ENCODE measurements at regions not wholly inside any gene's neighbourhood (a gene's known extent, or its start where the extent isn't known, plus 50 kb on each side); places are given as distances from the start of the nearest gene placed in this dataset.
"Not testable (repeated sequence)": the region's sequence is repeated elsewhere in the genome, so short reads cannot be mapped to it uniquely, and the experiment has no call there.

DNA sequence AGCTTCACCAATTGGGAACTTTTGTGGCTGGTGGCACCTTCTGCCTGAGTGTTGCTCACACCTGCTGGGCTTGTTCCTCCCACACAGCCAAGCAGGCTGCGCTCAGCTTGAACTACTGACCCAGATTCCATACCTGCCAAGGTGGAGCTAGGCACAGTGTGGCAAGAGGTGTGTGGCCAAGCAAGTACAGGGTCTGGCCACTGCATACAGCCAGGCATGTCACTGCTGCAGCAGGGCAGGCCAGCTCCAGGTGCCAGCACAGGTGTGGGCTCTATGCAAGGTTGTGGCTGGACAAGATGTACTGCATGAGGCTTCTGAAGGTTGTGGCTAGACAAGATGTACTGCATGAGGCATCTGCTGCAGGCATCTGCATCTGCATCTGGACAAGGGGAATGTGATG, 1254.8 kb downstream of the AMY1C start:
- DNase-seq: no peak

DNA sequence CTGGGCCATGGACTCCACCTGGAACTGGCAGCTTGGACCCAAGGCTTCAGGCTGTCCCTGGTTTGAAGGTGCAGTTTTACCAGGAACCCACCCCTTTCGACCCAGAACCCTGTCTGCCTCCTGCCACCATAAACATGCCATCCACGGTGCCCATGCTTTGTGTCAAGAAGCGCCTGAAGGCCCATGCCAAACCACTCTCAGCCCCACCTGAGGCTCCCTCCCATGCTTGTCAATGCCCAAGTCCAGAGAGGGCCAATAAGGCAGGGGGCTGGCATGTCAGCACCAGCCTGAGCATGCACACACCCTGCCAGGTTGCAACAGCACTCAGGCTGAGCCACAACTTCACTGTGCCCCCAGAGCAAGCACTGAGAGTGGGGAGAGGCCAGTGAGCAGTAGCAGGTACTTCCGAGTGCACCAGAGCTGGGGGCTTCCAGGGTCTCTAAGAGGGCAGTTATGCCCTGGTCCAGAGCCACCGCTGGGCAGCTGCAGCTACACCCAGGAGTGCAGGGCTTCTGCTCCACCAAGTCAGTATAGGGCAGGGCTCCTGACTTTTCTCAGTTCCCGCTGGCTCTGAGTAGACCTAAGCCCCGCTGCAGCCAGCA, 1256.0 kb downstream of the AMY1C start:
- no peak for DNase-seq

DNA sequence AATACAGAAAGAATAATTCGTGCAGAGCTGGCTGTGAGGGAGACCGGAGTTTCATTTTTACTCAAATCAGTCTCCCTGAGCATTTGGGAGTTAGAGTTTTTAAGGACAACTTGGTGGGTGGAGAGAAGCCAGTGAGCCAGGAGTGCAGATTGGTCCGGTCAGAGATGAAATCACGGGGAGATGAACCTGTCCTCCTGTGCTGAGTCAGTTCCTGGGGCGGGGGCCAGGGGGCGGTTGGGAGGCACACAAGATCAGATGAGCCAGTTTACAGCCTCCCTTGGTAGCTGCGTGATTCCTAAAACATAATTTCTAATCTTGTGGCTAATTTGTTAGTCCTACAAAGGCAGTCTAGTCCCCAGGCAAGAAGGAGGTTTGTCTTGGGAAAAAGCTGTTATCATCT, 1267.9 kb downstream of the AMY1C start:
- DNase-seq: no peak

DNA sequence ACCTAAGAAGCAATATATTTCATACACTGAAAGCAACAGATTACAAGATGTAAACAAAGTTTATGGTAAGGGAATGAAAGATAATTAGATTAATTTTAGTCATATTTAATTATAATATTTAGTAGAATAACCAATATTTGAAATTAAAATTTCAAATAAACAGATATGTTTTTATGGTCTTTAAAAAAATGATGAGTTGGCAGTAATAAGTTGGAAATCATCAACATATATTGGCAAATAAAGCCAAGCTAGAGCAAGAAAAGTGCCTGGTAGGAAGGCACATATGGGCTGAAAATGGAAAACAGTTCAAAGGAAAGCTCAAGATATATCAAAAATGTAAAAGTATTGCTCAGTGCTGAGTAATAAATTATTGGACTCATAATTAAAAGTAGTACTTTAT, 1274.0 kb downstream of the AMY1C start:
- DNase-seq: no peak

DNA sequence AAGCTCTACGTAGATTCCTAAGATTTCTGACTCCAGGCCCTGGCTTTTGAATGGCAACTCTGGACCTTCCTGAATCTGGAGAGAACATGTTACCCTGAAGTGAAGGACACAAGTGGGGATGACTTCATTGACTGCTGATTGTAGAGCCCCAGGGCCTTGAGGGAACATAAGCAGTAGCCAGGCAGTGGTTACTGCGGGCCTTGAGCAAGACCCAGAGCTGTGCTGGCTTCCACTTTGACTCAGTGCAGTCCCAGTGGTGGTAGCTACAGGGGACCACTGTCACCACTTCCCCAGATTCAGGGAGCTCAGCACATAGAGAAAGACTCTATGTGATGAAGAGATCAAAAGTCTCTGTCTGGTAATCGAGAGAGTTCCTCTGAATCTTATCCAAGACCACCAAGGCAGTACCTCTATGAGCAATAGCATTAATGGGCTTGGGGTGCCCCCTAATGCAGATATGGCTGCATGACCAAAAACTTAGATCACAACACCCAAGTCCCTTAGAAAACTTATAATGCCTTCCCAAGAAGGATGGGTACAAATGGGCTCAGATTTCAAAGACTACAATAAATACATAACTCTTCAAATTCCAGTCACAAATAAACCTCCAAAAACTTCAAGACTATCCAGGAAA, 1278.3 kb downstream of the AMY1C start:
- DNase-seq: no peak

DNA sequence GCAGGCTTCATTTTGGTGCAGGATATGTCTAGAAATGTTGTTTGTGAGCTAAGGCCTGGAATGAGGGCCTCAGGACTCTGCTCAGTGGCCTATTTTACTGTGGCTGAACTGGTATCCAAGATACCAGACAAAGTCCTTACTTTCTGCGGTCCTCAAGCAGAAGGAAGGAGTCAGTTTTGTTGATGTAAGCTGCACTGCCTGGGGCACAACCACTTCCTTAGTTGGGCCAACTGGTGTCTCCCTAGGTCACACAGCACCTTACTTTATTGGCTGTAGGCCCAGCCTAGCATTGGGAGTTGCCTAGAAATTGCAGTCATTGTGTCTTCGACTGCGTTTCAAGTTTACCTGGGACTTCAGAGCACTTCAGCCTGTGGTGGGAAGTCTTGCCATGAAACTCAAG, 1322.7 kb downstream of the AMY1C start:
- DNase-seq: no peak

DNA sequence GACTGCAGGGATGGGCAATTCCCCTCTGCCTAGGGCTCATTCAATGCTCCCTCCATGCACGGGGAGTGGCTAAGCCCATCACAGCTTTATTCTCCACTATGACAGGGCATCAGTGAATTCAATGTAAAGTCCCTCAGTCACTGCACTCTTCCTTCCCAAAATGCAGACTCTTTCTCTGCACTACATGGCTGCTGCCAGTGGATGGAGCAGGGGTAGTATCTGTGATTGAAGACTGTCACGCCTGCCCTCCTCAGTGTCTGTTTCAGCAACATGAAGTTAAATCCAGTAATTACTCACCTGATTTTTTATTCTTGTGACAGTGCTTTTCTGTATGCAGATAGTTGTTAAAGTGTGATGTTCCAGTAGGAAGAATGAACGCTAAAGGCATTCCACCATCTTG, 1323.2 kb downstream of the AMY1C start:
- DNase-seq: no peak

DNA sequence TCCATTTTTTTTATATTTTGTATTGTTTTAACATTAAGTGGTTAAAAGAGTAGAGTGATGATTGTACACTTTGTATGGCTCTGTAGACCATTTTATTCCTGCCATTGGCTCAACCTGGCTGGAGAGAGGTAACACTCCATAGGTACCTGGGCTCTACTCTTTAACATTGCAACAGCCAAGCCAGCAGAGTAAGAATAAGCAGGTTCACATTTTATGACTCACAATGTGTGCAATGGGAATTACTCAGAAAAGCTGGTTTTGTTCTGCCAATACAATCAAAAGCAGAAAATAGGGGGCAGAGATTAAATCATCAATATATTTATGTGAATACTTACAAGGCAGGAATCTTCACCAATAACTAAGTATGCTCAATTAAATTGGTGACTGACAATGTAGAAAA, 1324.0 kb downstream of the AMY1C start:
- DNase-seq: no peak

DNA sequence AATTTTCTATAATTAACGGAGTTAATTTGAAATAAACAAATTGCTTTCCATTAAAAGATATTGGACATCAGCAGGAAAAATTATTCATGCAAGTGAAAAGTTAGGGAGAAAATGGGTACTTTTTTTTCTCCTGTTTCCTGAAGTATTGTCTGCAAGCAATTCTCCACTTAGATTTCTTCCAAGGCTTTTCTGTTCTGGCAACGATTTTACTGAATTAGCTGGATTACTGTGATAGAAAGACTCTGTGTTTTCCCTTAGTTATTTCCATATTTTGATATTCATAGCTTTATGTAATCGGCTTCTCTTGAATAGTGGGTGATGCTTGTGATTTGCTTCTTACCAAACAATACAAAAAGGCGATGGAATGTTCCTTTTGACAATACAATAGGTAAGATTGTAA, 1333.9 kb downstream of the AMY1C start:
- DNase-seq: no peak

DNA sequence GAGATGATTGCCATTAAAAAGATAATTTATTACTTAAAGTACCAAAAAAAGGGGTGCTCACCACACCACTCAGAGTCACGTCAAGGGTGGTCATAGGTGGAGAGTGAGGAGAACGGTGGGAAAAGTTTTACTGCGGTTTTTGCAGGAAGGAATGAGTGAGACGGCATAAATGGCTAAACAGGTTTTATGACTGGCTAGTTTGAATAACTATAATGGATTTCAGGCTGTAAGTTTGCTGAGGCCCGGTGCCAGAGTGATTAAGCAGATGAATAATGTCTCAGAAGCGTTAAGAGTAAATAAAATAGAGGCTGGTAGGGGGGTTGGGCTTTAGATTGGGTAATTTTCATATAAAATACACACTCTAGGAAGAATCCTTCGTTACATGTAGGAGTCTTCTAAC, 1337.8 kb downstream of the AMY1C start:
- no peak for DNase-seq

DNA sequence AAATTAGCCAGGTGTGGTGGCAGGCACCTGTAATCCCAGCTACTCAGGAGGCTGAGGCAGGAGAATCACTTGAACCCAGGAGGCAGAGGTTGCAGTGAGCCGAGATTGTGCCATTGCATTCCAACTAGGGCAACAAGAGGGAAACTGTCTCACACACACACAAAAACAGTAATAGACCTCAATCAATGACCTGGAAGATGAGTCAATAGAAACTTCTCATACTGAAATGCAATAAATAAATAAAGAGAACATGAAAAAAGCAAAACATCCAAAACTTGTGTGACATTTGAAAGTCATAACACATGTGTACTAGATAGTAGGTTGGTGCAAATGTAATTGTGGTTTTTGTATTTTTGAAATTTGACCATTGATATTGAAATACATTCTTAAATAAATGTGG, 1338.5 kb downstream of the AMY1C start:
- no peak for DNase-seq

DNA sequence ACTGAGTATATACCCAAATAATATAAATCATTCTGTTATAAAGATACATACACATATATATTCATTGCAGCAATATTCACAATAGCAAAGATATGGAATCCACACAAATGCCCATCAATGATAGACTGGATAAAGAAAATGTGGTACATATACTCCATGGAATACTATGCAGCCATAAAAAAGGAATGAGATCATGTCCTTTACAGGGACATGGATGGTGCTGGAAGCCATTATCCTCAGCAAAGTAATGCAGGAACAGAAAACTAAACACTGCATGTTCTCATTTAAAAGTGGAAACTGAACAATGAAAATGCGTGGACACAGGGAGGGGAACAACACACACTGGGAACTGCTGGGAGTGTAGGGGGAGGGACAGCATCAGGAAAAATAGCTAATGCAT, 1344.2 kb downstream of the AMY1C start:
- DNase-seq: not testable (repeated sequence)

DNA sequence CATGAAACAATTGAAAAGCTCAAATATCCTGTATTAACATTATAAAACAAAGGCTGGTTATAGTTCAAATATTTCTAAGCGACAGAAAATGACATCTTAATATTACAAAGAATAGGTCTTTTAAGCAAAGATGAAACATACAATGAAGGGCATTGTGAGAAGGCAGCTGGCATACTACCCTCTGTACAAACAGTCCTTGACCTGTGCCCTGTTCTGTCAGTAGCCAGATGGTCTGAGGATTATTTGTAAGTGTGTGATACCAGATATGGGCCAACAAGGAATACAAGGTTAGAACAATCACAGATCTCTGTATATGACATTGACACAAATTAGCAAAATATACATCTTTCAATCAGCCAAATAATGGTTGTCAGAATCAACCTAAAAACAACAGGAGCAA, 1350.4 kb downstream of the AMY1C start:
- no peak for DNase-seq

DNA sequence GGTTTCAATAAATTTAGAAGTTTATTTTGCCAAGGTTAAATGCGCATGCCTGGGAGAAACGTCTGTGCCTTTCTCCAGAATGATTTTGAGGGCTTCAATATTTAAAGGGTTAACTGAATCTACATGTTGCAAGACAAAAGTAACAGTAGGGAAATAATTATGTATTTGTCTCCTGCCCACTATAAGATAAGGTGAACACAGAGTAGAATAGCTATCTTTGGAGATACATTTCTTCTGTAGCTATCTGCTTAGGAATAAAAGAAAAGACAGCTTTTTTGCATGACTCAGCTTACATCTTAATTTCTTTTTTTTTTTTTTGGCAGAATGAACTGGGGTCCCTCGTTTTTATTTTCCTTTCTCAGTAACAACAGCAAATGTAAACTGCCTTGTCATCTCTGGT, 1351.6 kb downstream of the AMY1C start:
- DNase-seq: no peak

DNA sequence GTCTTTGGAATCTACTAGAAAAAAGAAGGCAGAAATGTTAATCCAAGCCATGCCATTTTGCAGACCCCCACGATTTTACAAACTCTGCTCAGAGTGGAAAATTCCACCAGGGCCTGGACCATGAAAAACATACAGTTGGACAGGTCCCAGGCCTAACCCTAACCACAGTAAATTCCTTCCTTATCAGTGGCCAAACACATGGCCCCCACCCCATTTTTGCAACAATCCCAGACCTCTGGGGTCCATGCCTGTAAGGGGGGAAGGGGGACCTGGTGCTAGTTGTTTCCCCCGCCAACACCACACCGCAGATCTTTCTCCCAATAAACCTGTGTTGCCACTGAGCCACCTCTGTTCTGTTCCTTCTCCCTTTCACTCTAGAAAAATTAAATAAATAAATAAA, 1352.7 kb downstream of the AMY1C start:
- no peak for DNase-seq

DNA sequence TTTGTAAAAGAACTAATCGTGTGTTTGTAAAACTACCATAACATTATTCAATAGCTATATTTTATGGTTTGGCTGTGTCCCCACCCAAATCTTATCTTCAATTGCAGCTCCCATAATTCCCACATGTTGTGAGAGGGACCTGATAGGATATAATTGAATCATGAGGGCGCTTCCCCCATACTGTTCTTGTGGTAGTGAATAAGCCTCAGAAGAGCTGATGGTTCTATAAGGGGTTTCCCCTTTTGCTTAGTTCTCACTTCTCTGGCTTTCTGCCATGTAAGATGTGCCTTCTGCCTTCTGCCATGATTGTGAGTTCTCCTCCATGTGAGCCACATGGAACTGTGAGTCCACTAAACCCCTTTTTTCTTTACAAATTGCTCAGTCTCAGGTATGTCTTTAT, 1372.3 kb downstream of the AMY1C start:
- DNase-seq: no peak

DNA sequence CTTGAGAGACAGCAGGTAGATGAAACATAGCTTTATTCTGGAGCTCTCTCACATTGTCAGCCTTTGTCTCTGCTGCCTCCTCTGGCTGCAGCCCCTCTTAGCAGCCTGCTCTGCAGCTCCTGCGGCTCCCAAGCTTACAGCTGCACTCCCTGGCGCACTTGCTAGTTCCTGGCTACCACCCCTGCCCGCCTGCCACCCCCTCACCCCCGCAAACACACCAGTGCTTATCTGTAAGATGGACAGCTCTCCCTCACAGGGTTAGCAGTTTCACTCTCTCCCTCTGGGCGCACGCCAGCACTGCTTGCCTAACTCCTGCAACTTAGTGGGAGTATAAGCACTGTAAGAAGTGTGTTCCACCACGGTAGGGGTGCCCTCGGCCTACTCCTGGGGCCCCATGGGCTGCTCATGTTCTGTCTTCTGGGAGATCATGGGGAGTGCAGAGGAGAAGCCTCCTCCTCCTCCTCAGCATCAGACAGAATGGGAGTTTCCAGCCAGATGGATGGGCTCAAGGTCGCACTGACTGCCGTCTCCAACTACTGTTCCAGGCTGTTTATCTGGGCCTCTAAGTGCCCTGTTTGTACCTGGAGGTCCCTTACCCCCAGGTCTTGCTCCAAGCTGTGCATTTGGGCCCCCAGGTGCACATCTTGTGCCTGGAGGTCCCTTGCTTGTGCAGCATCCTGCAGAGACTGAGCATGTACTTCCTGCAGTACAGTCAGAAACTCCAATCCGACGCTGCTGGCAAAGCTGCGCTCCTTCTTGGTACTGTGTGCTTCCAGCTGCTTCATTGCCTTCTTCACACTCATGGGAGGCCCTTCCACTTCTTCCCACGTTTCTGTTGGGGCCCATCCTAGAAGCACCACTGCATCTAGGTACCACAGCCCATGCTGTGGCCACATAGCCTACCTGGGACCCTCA, 1388.1 kb downstream of the AMY1C start:
- no peak for DNase-seq

DNA sequence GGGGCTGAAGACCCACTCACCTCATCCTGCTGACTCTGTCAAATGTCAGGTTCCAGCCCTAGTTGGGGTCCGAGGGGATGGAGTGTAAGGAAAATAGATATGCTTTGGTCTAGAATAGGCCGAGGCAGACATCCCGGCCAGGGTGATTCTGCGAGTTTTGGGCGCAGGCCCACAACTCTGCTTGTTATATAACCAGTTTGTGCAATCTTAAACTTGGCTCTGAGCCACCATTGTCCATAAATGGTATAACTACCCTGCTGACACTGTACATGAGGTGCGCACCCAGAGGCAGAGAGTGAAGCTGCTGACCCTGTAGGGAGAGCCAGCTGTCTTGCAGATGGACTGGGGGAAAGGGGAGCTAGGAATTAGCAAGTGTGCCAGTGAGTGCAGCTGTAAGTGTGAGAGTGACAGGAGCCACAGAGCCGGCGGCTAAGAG, 1388.8 kb downstream of the AMY1C start:
- no peak for DNase-seq

DNA sequence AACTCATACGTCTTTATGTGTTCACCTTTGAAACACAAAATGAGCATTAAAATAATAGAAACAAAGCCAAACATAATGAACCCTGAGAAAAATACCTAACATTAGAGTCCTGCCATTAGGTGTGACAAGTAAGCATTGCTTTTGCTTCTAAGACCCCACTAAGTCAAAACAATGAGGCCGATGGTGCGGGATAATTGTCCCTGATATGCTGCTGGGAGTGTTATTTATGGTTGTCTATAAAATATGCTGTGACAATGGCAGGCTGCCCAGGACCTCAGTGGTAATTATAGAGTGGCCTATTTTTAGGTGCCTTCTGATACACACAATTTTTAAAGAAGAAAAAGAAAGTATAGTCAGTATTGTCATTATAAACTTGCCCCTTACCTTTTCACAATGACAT, 1423.1 kb downstream of the AMY1C start:
- DNase-seq: no peak

DNA sequence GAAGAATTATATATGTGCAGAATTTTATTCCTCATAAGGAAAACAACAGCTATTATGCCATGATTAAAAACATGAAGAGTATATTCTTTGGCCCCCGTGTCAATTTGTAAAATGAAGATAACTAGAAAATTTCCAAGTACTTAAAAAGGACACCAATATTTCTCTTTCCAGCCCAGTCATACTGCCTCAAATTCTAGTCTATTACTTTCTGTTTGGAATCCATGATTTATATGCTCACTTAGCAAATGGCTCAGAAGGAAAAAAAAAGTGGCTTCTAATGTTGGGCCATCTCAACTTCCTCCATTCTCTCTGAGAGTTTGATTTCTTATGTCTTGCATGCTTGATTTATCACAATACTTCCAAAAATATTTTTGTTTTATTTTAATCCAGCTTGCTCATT, 1431.1 kb downstream of the AMY1C start:
- DNase-seq: no peak

DNA sequence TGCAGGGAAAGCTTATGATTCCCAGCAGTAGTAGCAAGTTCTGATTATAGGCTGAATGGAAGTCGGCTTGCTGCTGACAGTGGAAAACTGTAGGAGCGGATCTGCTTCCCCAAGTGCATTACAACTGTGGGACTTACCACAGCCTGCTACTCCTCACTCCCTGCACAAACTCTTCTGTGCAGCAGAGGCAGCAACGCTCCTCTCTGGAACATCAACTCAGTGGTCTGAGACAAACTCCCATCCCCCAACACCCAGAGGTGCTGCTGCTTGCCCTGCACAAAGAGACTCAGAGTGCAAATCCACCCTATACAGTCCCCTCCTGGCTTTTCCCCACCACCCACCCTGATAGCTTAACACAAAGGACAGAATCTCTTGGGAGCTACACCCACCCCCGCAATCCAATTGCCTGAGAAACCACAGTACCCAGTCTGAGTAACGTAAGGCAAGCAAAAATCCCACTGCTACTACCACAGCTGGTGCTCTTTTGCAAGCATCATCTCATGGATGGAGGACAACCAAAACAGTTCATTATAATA, 1455.2 kb downstream of the AMY1C start:
- DNase-seq: no peak

DNA sequence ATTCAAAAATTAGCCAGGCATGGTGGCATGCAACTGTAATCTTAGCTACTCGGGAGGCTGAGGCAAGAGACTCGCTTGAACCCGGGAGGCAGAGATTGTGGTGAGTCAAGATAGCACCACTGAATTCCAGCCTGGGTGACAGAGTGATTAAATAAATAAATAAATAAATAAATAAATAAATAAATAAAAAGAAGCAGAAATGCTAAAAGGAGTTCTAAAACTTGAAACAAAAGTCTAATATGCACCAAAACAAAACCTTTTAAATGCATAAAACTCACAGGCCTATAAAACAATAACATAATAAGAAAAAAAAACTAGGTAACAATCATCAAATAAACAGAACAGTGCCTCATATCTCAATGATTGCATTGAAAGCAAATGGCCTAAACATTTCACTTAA, 1458.9 kb downstream of the AMY1C start:
- no peak for DNase-seq

DNA sequence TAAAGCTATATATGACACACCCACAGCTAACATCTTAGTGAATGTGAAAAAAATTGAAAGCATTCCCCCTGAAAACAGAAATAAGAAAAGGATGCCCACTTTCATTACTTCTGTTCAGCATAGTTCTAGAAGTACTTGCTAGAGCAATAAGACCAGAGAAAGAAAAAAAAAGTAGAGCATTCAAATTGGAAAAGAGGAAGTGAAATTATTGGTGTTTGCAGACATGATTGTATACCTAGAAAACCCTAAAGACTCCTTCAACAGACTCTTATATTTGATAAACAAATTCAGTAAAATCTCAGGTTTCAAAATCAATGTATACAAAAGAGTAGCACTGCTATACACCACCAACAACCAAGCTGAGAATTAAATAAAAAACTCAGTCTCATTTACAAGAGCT, 1461.0 kb downstream of the AMY1C start:
- no peak for DNase-seq

DNA sequence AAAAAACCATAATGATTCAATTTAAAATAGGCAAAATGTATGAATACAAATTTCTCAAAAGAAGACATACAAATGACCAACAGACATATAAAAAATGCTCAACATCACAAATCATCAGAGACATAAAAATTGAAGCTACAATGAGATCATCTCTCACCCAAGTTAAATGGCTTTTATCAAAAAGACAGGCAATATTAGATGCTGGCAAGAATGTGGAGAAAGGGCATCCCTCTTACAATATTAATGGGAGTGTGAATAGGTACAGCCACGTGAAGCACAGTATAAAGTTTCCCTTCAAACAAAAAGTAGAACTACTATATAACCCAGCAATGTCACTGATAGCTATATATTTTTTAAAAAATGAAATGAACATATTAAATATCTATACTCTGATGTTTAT, 1481.7 kb downstream of the AMY1C start:
- no peak for DNase-seq
